ENCODE measurements at regions not wholly inside any gene's neighbourhood (a gene's known extent, or its start where the extent isn't known, plus 50 kb on each side); places are given as distances from the start of the nearest gene placed in this dataset.
A peak's percentile ranks its signal among the peaks of the same experiment; 100 is the strongest.

GRCh38 chr15:95536638-95537037 is 793.9 kb upstream of the NR2F2 start:
- no peak overlapping the region for H3K27ac ChIP-seq (ENCODE audit: low read depth in 1 of 2, low read length in 2 of 2)
- H3K9me3 ChIP-seq (ENCODE audit: control insufficient read depth, low read length) = no peaks in the 10 kb centered on the region
- intact Hi-C loops (cut with DNase I) = no loop called here
- no peaks in the 10 kb centered on the region for H3K4me1 ChIP-seq (ENCODE audit: control insufficient read depth in 1 of 2, insufficient read depth in 2 of 2, low read length in 2 of 2)
- WGBS, 2 donors = 95 to 97% methylated on average over 11 of the region's 11 CpGs
- DNase-seq = no peak
- no peaks in the 10 kb centered on the region for H3K27me3 ChIP-seq (ENCODE audit: control insufficient read depth in 1 of 2, insufficient read depth in 2 of 2, low read length in 1 of 2)
- H3K4me3 ChIP-seq (ENCODE audit: low read length in 2 of 2) = no peak overlapping the region
- no peaks in the 10 kb centered on the region for H3K36me3 ChIP-seq (ENCODE audit: control insufficient read depth in 1 of 2, insufficient read depth in 2 of 2, low read length in 1 of 2)
- ATAC-seq (ENCODE audit: low FRiP score) = no peak

GRCh38 chr15:95538693-95539092 is 791.8 kb upstream of the NR2F2 start:
- Histone ChIP-seq H3K27ac (ENCODE audit: low read depth in 1 of 2, low read length in 2 of 2) (no peak overlapping the region), H3K4me1 (ENCODE audit: control insufficient read depth in 1 of 2, insufficient read depth in 2 of 2, low read length in 2 of 2) (no peaks in the 10 kb centered on the region), H3K9me3 (ENCODE audit: control insufficient read depth, low read length) (no peaks in the 10 kb centered on the region), H3K36me3 (ENCODE audit: control insufficient read depth in 1 of 2, insufficient read depth in 2 of 2, low read length in 1 of 2) (no peaks in the 10 kb centered on the region), H3K4me3 (ENCODE audit: low read length in 2 of 2) (no peak overlapping the region), H3K27me3 (ENCODE audit: control insufficient read depth in 1 of 2, insufficient read depth in 2 of 2, low read length in 1 of 2) (no peaks in the 10 kb centered on the region)
- intact Hi-C loops (cut with DNase I) = no loop called here
- DNase-seq (no peak), ATAC-seq (ENCODE audit: low FRiP score) (no peak)
- 92 to 97% methylated on average over 5 of the region's 5 CpGs for WGBS, 2 donors

GRCh38 chr15:95541301-95541700 is 789.2 kb upstream of the NR2F2 start:
- H3K4me1 ChIP-seq (ENCODE audit: control insufficient read depth in 1 of 2, insufficient read depth in 2 of 2, low read length in 2 of 2) = peaks cover 0 to 1% of the 10 kb centered on the region in 2 donors
- H3K27ac ChIP-seq (ENCODE audit: low read depth in 1 of 2, low read length in 2 of 2) = no peak overlapping the region
- H3K27me3 ChIP-seq (ENCODE audit: control insufficient read depth in 1 of 2, insufficient read depth in 2 of 2, low read length in 1 of 2) = no peaks in the 10 kb centered on the region
- 25 to 28% methylated on average over 7 of the region's 7 CpGs for WGBS, 2 donors
- intact Hi-C loops (cut with DNase I) = no loop called here
- H3K36me3 ChIP-seq (ENCODE audit: control insufficient read depth in 1 of 2, insufficient read depth in 2 of 2, low read length in 1 of 2) = no peaks in the 10 kb centered on the region
- no peak overlapping the region for H3K4me3 ChIP-seq (ENCODE audit: low read length in 2 of 2)
- ATAC-seq (ENCODE audit: low FRiP score) (no peak), DNase-seq (no peak)
- H3K9me3 ChIP-seq (ENCODE audit: control insufficient read depth, low read length) = peaks cover 2% of the 10 kb centered on the region

GRCh38 chr15:95549168-95549738 is 781.2 kb upstream of the NR2F2 start:
- 72 to 75% methylated on average over 3 of the region's 3 CpGs for WGBS, 2 donors

GRCh38 chr15:95550702-95551101 is 779.8 kb upstream of the NR2F2 start:
- no peaks in the 10 kb centered on the region for H3K4me1 ChIP-seq (ENCODE audit: control insufficient read depth in 1 of 2, insufficient read depth in 2 of 2, low read length in 2 of 2)
- no peak overlapping the region for H3K27ac ChIP-seq (ENCODE audit: low read depth in 1 of 2, low read length in 2 of 2)
- intact Hi-C loops (cut with DNase I) = loop anchor here (10.0 kb wide), 2 partner anchors 76 to 86 kb away; no protein-coding TSS in a partner anchor
- H3K9me3 ChIP-seq (ENCODE audit: control insufficient read depth, low read length) = no peaks in the 10 kb centered on the region
- ATAC-seq (ENCODE audit: low FRiP score) = no peak
- no peaks in the 10 kb centered on the region for H3K27me3 ChIP-seq (ENCODE audit: control insufficient read depth in 1 of 2, insufficient read depth in 2 of 2, low read length in 1 of 2)
- no peak for DNase-seq
- 65 to 77% methylated on average over 4 of the region's 4 CpGs for WGBS, 2 donors
- no peaks in the 10 kb centered on the region for H3K36me3 ChIP-seq (ENCODE audit: control insufficient read depth in 1 of 2, insufficient read depth in 2 of 2, low read length in 1 of 2)
- no peak overlapping the region for H3K4me3 ChIP-seq (ENCODE audit: low read length in 2 of 2)

More at GRCh38 chr15:95549168-95549738, 781.2 kb upstream of the NR2F2 start:
- Histone ChIP-seq H3K27me3 (ENCODE audit: control insufficient read depth in 1 of 2, insufficient read depth in 2 of 2, low read length in 1 of 2) (no peaks in the 10 kb centered on the region), H3K9me3 (ENCODE audit: control insufficient read depth, low read length) (peaks cover 2% of the 10 kb centered on the region), H3K4me3 (ENCODE audit: low read length in 2 of 2) (no peak overlapping the region), H3K4me1 (ENCODE audit: control insufficient read depth in 1 of 2, insufficient read depth in 2 of 2, low read length in 2 of 2) (peaks cover 0 to 1% of the 10 kb centered on the region in 2 donors), H3K36me3 (ENCODE audit: control insufficient read depth in 1 of 2, insufficient read depth in 2 of 2, low read length in 1 of 2) (no peaks in the 10 kb centered on the region), H3K27ac (ENCODE audit: low read depth in 1 of 2, low read length in 2 of 2) (no peak overlapping the region)
- DNase-seq (no peak), ATAC-seq (ENCODE audit: low FRiP score) (no peak)
- intact Hi-C loops (cut with DNase I) = no loop called here

GRCh38 chr15:95556225-95556624 is 774.3 kb upstream of the NR2F2 start:
- Histone ChIP-seq H3K4me1 (ENCODE audit: control insufficient read depth in 1 of 2, insufficient read depth in 2 of 2, low read length in 2 of 2) (peaks cover 0 to 2% of the 10 kb centered on the region in 2 donors), H3K27ac (ENCODE audit: low read depth in 1 of 2, low read length in 2 of 2) (no peak overlapping the region), H3K36me3 (ENCODE audit: control insufficient read depth in 1 of 2, insufficient read depth in 2 of 2, low read length in 1 of 2) (no peaks in the 10 kb centered on the region), H3K4me3 (ENCODE audit: low read length in 2 of 2) (no peak overlapping the region), H3K9me3 (ENCODE audit: control insufficient read depth, low read length) (no peaks in the 10 kb centered on the region), H3K27me3 (ENCODE audit: control insufficient read depth in 1 of 2, insufficient read depth in 2 of 2, low read length in 1 of 2) (no peaks in the 10 kb centered on the region)
- no peak for ATAC-seq (ENCODE audit: low FRiP score)
- intact Hi-C loops (cut with DNase I) = loop anchor here (5.0 to 10.0 kb wide), 6 partner anchors 46 to 294 kb away; no protein-coding TSS in a partner anchor
- 81% methylated on average over 2 of the region's 2 CpGs for WGBS, 2 donors
- no peak for DNase-seq

- no peaks in the 10 kb centered on the region for H3K36me3 ChIP-seq (ENCODE audit: control insufficient read depth in 1 of 2, insufficient read depth in 2 of 2, low read length in 1 of 2)
- intact Hi-C loops (cut with DNase I) = loop anchor here (5.0 to 10.0 kb wide), 6 partner anchors 45 to 295 kb away; no protein-coding TSS in a partner anchor
- no peaks in the 10 kb centered on the region for H3K9me3 ChIP-seq (ENCODE audit: control insufficient read depth, low read length)
- DNase-seq = peak in 1 of 2 donors; percentile 52
- H3K27me3 ChIP-seq (ENCODE audit: control insufficient read depth in 1 of 2, insufficient read depth in 2 of 2, low read length in 1 of 2) = no peaks in the 10 kb centered on the region
- ATAC-seq (ENCODE audit: low FRiP score) = peak; percentile 60
- no peak overlapping the region for H3K4me3 ChIP-seq (ENCODE audit: low read length in 2 of 2)
- WGBS, 2 donors = 16% methylated on average over 6 of the region's 6 CpGs
- peaks cover 0 to 2% of the 10 kb centered on the region in 2 donors for H3K4me1 ChIP-seq (ENCODE audit: control insufficient read depth in 1 of 2, insufficient read depth in 2 of 2, low read length in 2 of 2)
- peak overlapping the region; percentile 12 to 84 for H3K27ac ChIP-seq (ENCODE audit: low read depth in 1 of 2, low read length in 2 of 2)
Observed at GRCh38 chr15:95556866-95557225, 773.7 kb upstream of the NR2F2 start.

- Histone ChIP-seq H3K4me3 (ENCODE audit: low read length in 2 of 2) (no peak overlapping the region), H3K4me1 (ENCODE audit: control insufficient read depth in 1 of 2, insufficient read depth in 2 of 2, low read length in 2 of 2) (peaks cover 0 to 2% of the 10 kb centered on the region in 2 donors), H3K9me3 (ENCODE audit: control insufficient read depth, low read length) (no peaks in the 10 kb centered on the region), H3K36me3 (ENCODE audit: control insufficient read depth in 1 of 2, insufficient read depth in 2 of 2, low read length in 1 of 2) (no peaks in the 10 kb centered on the region), H3K27ac (ENCODE audit: low read depth in 1 of 2, low read length in 2 of 2) (peak overlapping the region; percentile 51 to 84), H3K27me3 (ENCODE audit: control insufficient read depth in 1 of 2, insufficient read depth in 2 of 2, low read length in 1 of 2) (no peaks in the 10 kb centered on the region)
- intact Hi-C loops (cut with DNase I) = loop anchor here (5.0 to 10.0 kb wide), 6 partner anchors 45 to 295 kb away; no protein-coding TSS in a partner anchor
- ATAC-seq (ENCODE audit: low FRiP score) (peak; percentile 86), DNase-seq (peak in 1 of 2 donors; percentile 55)
- WGBS, 2 donors = 50 to 57% methylated on average over 17 of the region's 17 CpGs
Observed at GRCh38 chr15:95557226-95558046, 773.1 kb upstream of the NR2F2 start.

Measured in aorta (tissue), 5 donors.